ENCODE measurements at regions not wholly inside any gene's neighbourhood (a gene's known extent, or its start where the extent isn't known, plus 50 kb on each side); places are given as distances from the start of the nearest gene placed in this dataset.

GRCh38 chr10:131743190-131744151, 157.3 kb upstream of the PPP2R2D start:
- no peak for DNase-seq

- DNase-seq, result no peak
Observed at GRCh38 chr10:131744346-131744745, 156.5 kb upstream of the PPP2R2D start.

GRCh38 chr10:131745591-131745990, 155.2 kb upstream of the PPP2R2D start:
- DNase-seq, result no peak

GRCh38 chr10:131746241-131746711, 154.5 kb upstream of the PPP2R2D start:
- no peak for DNase-seq

- no peak for DNase-seq
Observed at GRCh38 chr10:131746785-131747184, 154.0 kb upstream of the PPP2R2D start.

- no peak for DNase-seq
Observed at GRCh38 chr10:131747251-131747650, 153.6 kb upstream of the PPP2R2D start.

- DNase-seq, result no peak
Observed at GRCh38 chr10:131747791-131748190, 153.0 kb upstream of the PPP2R2D start.

- DNase-seq, result no peak
Observed at GRCh38 chr10:131748191-131748590, 152.6 kb upstream of the PPP2R2D start.

- no peak for DNase-seq
Observed at GRCh38 chr10:131748831-131749766, 151.7 kb upstream of the PPP2R2D start.

GRCh38 chr10:131749767-131750142, 151.1 kb upstream of the PPP2R2D start:
- no peak for DNase-seq

- no peak for DNase-seq
Observed at GRCh38 chr10:131750171-131750895, 150.5 kb upstream of the PPP2R2D start.

GRCh38 chr10:131750973-131751826, 149.6 kb upstream of the PPP2R2D start:
- DNase-seq, result no peak

GRCh38 chr10:131751827-131752775, 148.7 kb upstream of the PPP2R2D start:
- DNase-seq, result no peak

- no peak for DNase-seq
Observed at GRCh38 chr10:131753336-131753735, 147.5 kb upstream of the PPP2R2D start.

GRCh38 chr10:131755200-131755599, 145.6 kb upstream of the PPP2R2D start:
- DNase-seq, result no peak

- no peak for DNase-seq
Observed at GRCh38 chr10:131757285-131758058, 143.3 kb upstream of the PPP2R2D start.

GRCh38 chr10:131758062-131758938, 142.5 kb upstream of the PPP2R2D start:
- DNase-seq, result no peak

- no peak for DNase-seq
Observed at GRCh38 chr10:131758939-131759301, 141.9 kb upstream of the PPP2R2D start.

- no peak for DNase-seq
Observed at GRCh38 chr10:131759347-131759746, 141.5 kb upstream of the PPP2R2D start.

Measured in EL (cell line).